GM18526 (cell line): ENCODE measurements at regions not wholly inside any gene's neighbourhood (a gene's known extent, or its start where the extent isn't known, plus 50 kb on each side); places are given as distances from the start of the nearest gene placed in this dataset.

ENCODE experiments used
- POLR2A ChIP-seq: IDR thresholded peaks from 3 replicates; pipeline ENCODE4 v1.6.1; 2011; ENCODE audit not compliant: insufficient read length; ENCODE audit errors: extremely low read depth

GRCh38 chrX:5122181-5122678 lies 1106.4 kb downstream of the NLGN4X start:
- TF ChIP-seq POLR2A: no peak

- TF ChIP-seq POLR2A: no peak
These were observed 1110.9 kb downstream of the NLGN4X start for GRCh38 chrX:5117816-5118215.

GRCh38 chrX:5113128-5113527 lies 1115.5 kb downstream of the NLGN4X start:
- no peak for TF ChIP-seq POLR2A

GRCh38 chrX:5100004-5100403 lies 1128.7 kb downstream of the NLGN4X start:
- no peak for TF ChIP-seq POLR2A

- TF ChIP-seq POLR2A: no peak
These were observed 1142.3 kb downstream of the NLGN4X start for GRCh38 chrX:5086388-5086787.

- TF ChIP-seq POLR2A: no peak
These were observed 1144.4 kb downstream of the NLGN4X start for GRCh38 chrX:5084279-5084678.

- no peak for TF ChIP-seq POLR2A
These were observed 1146.0 kb downstream of the NLGN4X start for GRCh38 chrX:5082705-5083104.

GRCh38 chrX:5080791-5081190 lies 1147.9 kb downstream of the NLGN4X start:
- no peak for TF ChIP-seq POLR2A

- no peak for TF ChIP-seq POLR2A
These were observed 1160.1 kb downstream of the NLGN4X start for GRCh38 chrX:5068550-5068949.

- no peak for TF ChIP-seq POLR2A
These were observed 1170.9 kb downstream of the NLGN4X start for GRCh38 chrX:5057786-5058185.

- no peak for TF ChIP-seq POLR2A
These were observed 1173.8 kb downstream of the NLGN4X start for GRCh38 chrX:5054852-5055251.

GRCh38 chrX:5051831-5052491 lies 1176.7 kb downstream of the NLGN4X start:
- no peak for TF ChIP-seq POLR2A

GRCh38 chrX:5042563-5042962 lies 1186.1 kb downstream of the NLGN4X start:
- TF ChIP-seq POLR2A: no peak

GRCh38 chrX:5031792-5032191 lies 1196.9 kb downstream of the NLGN4X start:
- no peak for TF ChIP-seq POLR2A

- TF ChIP-seq POLR2A: no peak
These were observed 1213.2 kb downstream of the NLGN4X start for GRCh38 chrX:5015451-5015850.

GRCh38 chrX:4994855-4995254 lies 1233.8 kb downstream of the NLGN4X start:
- no peak for TF ChIP-seq POLR2A

GRCh38 chrX:4978613-4979012 lies 1250.1 kb downstream of the NLGN4X start:
- no peak for TF ChIP-seq POLR2A

- TF ChIP-seq POLR2A: no peak
These were observed 1257.0 kb downstream of the NLGN4X start for GRCh38 chrX:4971646-4972045.

- no peak for TF ChIP-seq POLR2A
These were observed 1250.7 kb upstream of the PRKX start for GRCh38 chrX:4964112-4964511.
